NCI-H748 (cell line): ENCODE measurements at regions not wholly inside any gene's neighbourhood (a gene's known extent, or its start where the extent isn't known, plus 50 kb on each side); places are given as distances from the start of the nearest gene placed in this dataset.

Experiments
- DNase-seq: peaks from one replicate; lab custom pipeline; 2025; ENCODE audit not compliant: unreplicated experiment; lab: John Stamatoyannopoulos, UW

- no peak for DNase-seq
Measured at GRCh38 chr22:47647181-47647580, 884.7 kb downstream of the TBC1D22A start.

- no peak for DNase-seq
Measured at GRCh38 chr22:47645923-47646322, 883.5 kb downstream of the TBC1D22A start.

- no peak for DNase-seq
Measured at GRCh38 chr22:47645450-47645914, 883.0 kb downstream of the TBC1D22A start.

- DNase-seq, result no peak
Measured at GRCh38 chr22:47634347-47634746, 871.9 kb downstream of the TBC1D22A start.

- DNase-seq, result no peak
Measured at GRCh38 chr22:47633111-47633510, 870.7 kb downstream of the TBC1D22A start.

GRCh38 chr22:47632701-47633100, 870.3 kb downstream of the TBC1D22A start:
- peak; percentile 20 for DNase-seq

- DNase-seq, result peak; percentile 94
Measured at GRCh38 chr22:47631571-47632102, 869.2 kb downstream of the TBC1D22A start.

GRCh38 chr22:47630741-47631534, 868.5 kb downstream of the TBC1D22A start:
- DNase-seq, result peak; percentile 70

GRCh38 chr22:47629791-47630655, 867.6 kb downstream of the TBC1D22A start:
- no peak for DNase-seq

GRCh38 chr22:47629273-47629711, 866.8 kb downstream of the TBC1D22A start:
- DNase-seq, result peak; percentile 30

GRCh38 chr22:47628477-47629272, 866.2 kb downstream of the TBC1D22A start:
- DNase-seq, result no peak

- no peak for DNase-seq
Measured at GRCh38 chr22:47627556-47628253, 865.3 kb downstream of the TBC1D22A start.

GRCh38 chr22:47626428-47627390, 864.3 kb downstream of the TBC1D22A start:
- no peak for DNase-seq

GRCh38 chr22:47625531-47626427, 863.3 kb downstream of the TBC1D22A start:
- no peak for DNase-seq

- DNase-seq, result no peak
Measured at GRCh38 chr22:47625013-47625385, 862.5 kb downstream of the TBC1D22A start.

GRCh38 chr22:47624252-47625012, 862.0 kb downstream of the TBC1D22A start:
- no peak for DNase-seq

GRCh38 chr22:47623763-47624148, 861.3 kb downstream of the TBC1D22A start:
- no peak for DNase-seq
